ENCODE measurements at regions not wholly inside any gene's neighbourhood (a gene's known extent, or its start where the extent isn't known, plus 50 kb on each side); places are given as distances from the start of the nearest gene placed in this dataset.
"Not testable (repeated sequence)": the region's sequence is repeated elsewhere in the genome, so short reads cannot be mapped to it uniquely, and the experiment has no call there.

DNA sequence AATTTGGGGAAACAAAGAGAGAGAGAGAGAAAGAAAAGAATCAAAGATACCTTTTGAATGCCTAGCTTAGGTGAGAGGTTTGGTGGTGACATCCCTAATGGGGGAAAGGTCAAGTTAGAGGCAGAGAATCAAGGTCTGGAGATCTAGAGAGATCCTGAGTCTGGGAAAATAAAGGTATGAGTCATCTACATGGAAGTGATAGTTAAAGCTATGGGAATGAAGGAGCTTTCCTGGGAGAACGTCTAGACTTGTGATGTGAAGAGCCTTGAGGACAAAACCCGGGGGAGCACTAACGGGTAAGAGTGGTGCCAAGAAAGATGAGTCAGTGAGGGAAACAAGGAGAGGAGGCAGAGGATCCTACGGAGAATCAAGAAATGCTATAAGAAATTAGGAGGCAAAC, 110.8 kb upstream of the RUNX1 start:
- DNase-seq (ENCODE audit: low read depth in 1 of 2, low spot score in 1 of 2): no peak
- Histone ChIP-seq H3K27ac (replicated peaks) (no peak overlapping the region), H3K4me3 (replicated peaks; ENCODE audit: insufficient read depth, low read length) (no peak overlapping the region), H3K27me3 (ENCODE audit: insufficient read depth, poor library complexity, severe bottlenecking) (no peaks in the 10 kb centered on the region)
- TF ChIP-seq SPI1 (IDR thresholded peaks at IDR 0.05; ENCODE audit: borderline replicate concordance, low read depth): no peak
- TF ChIP-seq, protein P1, sequence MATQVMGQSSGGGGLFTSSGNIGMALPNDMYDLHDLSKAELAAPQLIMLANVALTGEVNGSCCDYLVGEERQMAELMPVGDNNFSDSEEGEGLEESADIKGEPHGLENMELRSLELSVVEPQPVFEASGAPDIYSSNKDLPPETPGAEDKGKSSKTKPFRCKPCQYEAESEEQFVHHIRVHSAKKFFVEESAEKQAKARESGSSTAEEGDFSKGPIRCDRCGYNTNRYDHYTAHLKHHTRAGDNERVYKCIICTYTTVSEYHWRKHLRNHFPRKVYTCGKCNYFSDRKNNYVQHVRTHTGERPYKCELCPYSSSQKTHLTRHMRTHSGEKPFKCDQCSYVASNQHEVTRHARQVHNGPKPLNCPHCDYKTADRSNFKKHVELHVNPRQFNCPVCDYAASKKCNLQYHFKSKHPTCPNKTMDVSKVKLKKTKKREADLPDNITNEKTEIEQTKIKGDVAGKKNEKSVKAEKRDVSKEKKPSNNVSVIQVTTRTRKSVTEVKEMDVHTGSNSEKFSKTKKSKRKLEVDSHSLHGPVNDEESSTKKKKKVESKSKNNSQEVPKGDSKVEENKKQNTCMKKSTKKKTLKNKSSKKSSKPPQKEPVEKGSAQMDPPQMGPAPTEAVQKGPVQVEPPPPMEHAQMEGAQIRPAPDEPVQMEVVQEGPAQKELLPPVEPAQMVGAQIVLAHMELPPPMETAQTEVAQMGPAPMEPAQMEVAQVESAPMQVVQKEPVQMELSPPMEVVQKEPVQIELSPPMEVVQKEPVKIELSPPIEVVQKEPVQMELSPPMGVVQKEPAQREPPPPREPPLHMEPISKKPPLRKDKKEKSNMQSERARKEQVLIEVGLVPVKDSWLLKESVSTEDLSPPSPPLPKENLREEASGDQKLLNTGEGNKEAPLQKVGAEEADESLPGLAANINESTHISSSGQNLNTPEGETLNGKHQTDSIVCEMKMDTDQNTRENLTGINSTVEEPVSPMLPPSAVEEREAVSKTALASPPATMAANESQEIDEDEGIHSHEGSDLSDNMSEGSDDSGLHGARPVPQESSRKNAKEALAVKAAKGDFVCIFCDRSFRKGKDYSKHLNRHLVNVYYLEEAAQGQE (IDR thresholded peaks at IDR 0.05; ENCODE audit: insufficient replicate concordance, low read depth): no peak
- no peak for TF ChIP-seq POLR2AphosphoS5 (IDR thresholded peaks at IDR 0.05; ENCODE audit: low read depth)
- TF ChIP-seq GABPA (IDR thresholded peaks at IDR 0.05; ENCODE audit: low read depth): no peak
- TF ChIP-seq, protein P2, sequence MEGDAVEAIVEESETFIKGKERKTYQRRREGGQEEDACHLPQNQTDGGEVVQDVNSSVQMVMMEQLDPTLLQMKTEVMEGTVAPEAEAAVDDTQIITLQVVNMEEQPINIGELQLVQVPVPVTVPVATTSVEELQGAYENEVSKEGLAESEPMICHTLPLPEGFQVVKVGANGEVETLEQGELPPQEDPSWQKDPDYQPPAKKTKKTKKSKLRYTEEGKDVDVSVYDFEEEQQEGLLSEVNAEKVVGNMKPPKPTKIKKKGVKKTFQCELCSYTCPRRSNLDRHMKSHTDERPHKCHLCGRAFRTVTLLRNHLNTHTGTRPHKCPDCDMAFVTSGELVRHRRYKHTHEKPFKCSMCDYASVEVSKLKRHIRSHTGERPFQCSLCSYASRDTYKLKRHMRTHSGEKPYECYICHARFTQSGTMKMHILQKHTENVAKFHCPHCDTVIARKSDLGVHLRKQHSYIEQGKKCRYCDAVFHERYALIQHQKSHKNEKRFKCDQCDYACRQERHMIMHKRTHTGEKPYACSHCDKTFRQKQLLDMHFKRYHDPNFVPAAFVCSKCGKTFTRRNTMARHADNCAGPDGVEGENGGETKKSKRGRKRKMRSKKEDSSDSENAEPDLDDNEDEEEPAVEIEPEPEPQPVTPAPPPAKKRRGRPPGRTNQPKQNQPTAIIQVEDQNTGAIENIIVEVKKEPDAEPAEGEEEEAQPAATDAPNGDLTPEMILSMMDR (IDR thresholded peaks at IDR 0.05; ENCODE audit: insufficient read depth, low read length): no peak

DNA sequence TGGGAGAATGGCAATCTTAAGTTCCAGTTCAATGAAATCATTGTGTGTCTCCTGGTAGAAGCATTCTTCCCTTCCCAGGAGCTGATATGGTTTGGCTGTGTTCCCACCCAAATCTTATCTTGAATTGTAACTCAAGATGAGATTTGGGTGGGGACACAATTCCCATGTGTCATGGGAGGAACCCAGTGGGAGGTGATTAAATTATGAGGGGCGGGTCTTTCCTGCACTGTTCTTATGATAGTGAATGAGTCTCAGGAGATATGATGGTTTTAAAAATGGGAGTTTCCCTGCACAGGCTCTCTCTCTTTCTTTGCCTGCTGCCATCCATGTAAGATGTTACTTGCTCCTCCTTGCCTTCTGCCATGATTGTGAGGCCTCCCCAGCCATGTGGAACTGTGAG, 108.3 kb upstream of the RUNX1 start:
- H3K4me3 ChIP-seq (replicated peaks; ENCODE audit: insufficient read depth, low read length); DNase-seq (ENCODE audit: low read depth in 1 of 2, low spot score in 1 of 2); H3K27ac ChIP-seq (replicated peaks); H3K27me3 ChIP-seq (ENCODE audit: insufficient read depth, poor library complexity, severe bottlenecking): not testable (repeated sequence)

DNA sequence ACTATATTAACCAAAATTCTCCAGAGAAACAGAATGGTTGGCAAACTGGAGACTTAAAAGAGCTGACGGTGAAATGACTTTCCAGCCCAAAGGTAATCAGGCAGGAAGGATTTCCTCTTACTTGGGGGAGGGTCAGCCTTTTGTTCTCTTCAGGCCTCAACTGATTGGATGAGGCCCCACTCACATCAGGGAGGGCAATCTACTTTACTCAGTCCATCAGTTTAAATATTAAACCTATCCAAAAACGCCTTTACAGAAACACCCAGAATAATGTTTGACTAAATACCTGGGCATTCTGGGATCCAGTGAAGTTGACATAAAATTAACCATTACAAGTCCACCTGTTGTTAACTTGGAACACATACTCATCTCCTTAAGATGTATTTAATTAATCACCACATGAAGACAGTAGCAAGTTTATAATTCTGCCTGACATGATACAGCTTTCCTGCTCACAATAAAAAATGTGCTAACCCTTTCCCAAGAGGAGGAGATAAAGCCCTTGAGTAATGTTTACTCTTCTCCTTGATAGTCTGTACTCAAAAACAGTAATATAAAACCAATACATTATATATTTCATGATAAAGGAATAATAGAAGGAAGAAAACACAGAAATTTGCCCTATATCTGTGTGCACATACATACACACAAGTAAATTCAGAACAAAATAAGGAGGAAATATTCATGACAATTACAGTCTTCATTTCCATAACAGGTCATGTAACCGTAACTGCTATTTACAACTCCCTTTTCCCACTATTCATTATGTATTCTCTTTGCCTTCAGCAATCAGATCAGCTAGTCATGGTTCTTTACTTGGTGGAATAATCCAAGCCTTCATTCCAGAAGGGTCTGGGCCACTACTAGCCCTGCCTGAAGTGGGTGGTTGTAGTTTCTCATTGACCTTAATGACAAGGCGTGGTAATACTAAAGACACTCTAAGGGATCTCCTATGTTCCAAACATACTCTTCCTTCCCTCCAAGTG, 107.5 kb upstream of the RUNX1 start:
- no peak for TF ChIP-seq POLR2AphosphoS5 (IDR thresholded peaks at IDR 0.05; ENCODE audit: low read depth)
- TF ChIP-seq GABPA (IDR thresholded peaks at IDR 0.05; ENCODE audit: low read depth): no peak
- TF ChIP-seq, protein P1 (IDR thresholded peaks at IDR 0.05; ENCODE audit: insufficient replicate concordance, low read depth): no peak
- no peak for TF ChIP-seq SPI1 (IDR thresholded peaks at IDR 0.05; ENCODE audit: borderline replicate concordance, low read depth)
- TF ChIP-seq, protein P2 (IDR thresholded peaks at IDR 0.05; ENCODE audit: insufficient read depth, low read length): no peak
- no peak for DNase-seq (ENCODE audit: low read depth in 1 of 2, low spot score in 1 of 2)
- Histone ChIP-seq H3K27me3 (ENCODE audit: insufficient read depth, poor library complexity, severe bottlenecking) (no peaks in the 10 kb centered on the region), H3K27ac (replicated peaks) (no peak overlapping the region), H3K4me3 (replicated peaks; ENCODE audit: insufficient read depth, low read length) (no peak overlapping the region)

DNA sequence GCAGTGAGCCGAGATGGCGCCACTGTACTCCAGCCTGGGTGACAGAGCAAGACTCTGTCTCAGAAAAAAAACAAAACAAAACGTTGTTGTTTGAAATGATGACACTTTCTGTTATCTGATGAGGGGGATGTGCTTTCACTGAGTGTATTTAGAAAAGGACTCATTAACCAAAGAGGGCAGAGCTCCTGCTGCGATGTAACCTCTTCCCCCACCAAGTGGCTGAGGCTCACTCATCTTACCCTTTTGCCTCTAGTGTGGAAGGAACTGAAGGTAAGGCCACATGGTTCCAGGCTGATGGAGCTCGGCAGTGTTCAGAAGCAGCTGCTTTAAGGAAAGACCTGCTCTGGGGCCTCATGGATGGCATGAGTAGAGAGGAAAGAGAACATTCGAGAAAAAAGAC, 105.7 kb upstream of the RUNX1 start:
- Histone ChIP-seq H3K27me3 (ENCODE audit: insufficient read depth, poor library complexity, severe bottlenecking) (no peaks in the 10 kb centered on the region), H3K27ac (replicated peaks) (no peak overlapping the region), H3K4me3 (replicated peaks; ENCODE audit: insufficient read depth, low read length) (no peak overlapping the region)
- DNase-seq (ENCODE audit: low read depth in 1 of 2, low spot score in 1 of 2): no peak
- TF ChIP-seq, protein P1 (IDR thresholded peaks at IDR 0.05; ENCODE audit: insufficient replicate concordance, low read depth): no peak
- TF ChIP-seq GABPA (IDR thresholded peaks at IDR 0.05; ENCODE audit: low read depth) (no peak), SPI1 (IDR thresholded peaks at IDR 0.05; ENCODE audit: borderline replicate concordance, low read depth) (no peak), POLR2AphosphoS5 (IDR thresholded peaks at IDR 0.05; ENCODE audit: low read depth) (no peak)
- TF ChIP-seq, protein P2 (IDR thresholded peaks at IDR 0.05; ENCODE audit: insufficient read depth, low read length): no peak

All from HL-60 (cell line).